Medulla oblongata (tissue), 1 donor: ENCODE measurements at regions not wholly inside any gene's neighbourhood (a gene's known extent, or its start where the extent isn't known, plus 50 kb on each side); places are given as distances from the start of the nearest gene placed in this dataset.
"Not testable (repeated sequence)": the region's sequence is repeated elsewhere in the genome, so short reads cannot be mapped to it uniquely, and the experiment has no call there.

Experiments
- DNase-seq: peaks from one replicate; pipeline ENCODE4 v3.0.0-alpha.2; 2015; ENCODE audit errors: extremely low spot score

DNA sequence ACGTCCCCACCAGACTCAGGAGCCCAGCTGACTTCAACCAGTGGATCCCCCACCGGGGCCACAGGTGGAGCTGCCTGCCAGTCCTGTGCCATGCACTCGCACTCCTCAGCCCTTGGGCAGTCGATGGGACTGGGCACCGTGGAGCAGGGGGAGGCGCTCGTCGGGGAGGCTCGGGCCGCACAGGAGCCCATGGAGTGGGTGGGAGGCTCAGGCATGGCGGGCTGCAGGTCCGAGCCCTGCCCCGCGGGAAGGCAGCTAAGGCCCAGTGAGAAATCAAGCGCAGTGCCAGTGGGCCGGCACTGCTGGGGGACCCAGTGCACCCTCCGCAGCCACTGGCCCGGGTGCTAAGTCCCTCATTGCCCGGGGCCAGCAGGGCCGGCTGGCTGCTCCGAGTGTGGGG lies 52.3 kb upstream of the LRRC30 start:
- DNase-seq: not testable (repeated sequence)

- peak; percentile 65 for DNase-seq
Measured at GRCh38 chr18:7177116-7177744, 53.7 kb upstream of the LRRC30 start.

DNA sequence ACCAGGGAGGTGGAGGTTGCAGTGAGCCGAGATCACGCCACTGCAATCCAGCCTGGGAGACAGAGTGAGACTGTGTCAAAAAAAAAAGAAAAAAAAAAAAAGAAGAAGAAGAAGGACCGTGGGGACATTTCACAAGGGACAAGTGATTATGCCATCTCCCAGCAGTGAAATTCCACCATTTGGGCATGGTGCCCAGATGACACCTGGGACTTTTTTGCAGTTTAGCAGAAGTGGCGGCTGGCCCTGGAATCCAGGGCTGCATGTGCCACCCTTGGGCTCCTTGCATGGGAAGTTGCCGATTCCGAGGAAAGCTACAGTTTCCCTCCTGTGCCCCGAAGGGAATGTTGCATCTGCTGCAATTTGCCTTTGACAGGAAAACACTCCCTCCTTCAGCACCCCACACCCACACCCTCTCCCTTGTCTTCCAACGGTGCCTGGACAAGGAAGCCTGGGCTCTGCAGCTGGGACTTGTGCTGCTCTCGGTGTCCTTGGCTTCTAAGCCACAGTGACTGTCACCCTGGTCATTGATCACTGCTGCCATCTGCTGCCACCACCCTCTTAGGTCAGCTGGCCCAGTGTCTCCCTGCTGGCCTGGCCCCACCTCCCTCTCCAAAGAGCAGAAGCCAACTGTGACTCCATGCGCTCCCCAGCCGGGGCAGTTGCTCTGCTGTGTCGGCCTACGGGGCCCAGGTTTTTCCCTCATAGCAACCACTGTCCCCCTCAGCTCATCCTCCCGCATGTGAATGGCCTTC lies 56.4 kb upstream of the LRRC30 start:
- peak; percentile 41 for DNase-seq

DNA sequence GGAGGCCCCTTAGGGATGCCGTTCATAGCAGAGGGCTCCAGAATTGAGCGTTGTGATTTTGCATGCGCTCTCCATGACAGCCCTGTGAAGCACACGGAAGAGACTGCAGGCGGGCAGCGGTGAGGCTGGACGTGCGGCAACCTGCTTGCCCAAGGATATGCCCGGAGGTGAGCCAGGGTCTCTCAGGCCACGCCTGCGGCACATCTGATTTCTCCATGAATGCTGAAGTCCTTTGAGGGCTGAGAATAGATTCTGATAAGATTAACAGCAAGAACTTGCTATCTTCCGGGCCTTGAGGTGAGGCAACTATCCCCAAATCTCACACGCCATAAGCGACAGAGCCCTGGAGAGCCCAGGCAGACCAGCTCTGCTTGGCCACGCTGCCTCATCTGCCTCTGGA lies 55.6 kb upstream of the LAMA1 start:
- no peak for DNase-seq

GRCh38 chr18:7172611-7173010 lies 55.0 kb upstream of the LAMA1 start:
- no peak for DNase-seq

DNA sequence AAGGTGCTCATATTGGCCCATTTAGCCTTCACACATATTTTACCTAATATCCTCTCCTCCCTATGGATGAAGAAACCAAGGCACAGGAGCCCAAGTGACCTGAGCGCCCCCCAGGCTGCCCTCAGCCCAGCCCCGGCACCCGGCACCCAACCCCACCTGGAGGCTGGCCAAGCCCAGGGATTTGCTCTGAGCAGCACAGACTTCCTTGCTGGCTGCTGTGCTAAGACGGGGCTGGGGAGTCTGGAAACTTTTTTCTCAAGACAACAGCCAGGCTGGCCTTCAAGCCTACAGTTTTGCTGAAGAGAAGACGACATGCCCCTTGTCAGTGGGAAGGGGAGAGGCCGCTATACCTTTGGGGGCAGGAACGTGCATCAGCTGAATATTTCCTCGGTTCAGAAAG lies 52.7 kb upstream of the LAMA1 start:
- DNase-seq: no peak

GRCh38 chr18:7169601-7170000 lies 52.0 kb upstream of the LAMA1 start:
- no peak for DNase-seq

DNA sequence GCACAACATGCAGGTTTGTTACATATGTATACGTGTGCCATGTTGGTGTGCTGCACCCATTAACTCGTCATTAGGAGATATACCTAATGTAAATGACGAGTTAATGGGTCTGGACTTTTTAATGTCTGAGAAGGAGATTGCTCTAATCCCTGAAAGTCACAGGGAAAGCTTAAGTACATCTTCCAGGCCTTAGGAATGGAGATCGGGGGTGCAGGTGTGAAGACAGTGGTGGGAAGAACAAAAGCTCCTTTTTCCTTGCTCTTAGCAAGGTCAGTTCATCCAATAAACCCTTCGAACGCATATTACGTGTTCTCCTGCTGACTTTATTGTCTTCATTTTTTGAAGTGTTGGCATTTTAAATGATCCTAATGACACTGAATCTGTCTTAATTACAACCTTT lies 50.8 kb upstream of the LAMA1 start:
- DNase-seq: no peak
